ENCODE measurements at regions not wholly inside any gene's neighbourhood (a gene's known extent, or its start where the extent isn't known, plus 50 kb on each side); places are given as distances from the start of the nearest gene placed in this dataset.

DNA sequence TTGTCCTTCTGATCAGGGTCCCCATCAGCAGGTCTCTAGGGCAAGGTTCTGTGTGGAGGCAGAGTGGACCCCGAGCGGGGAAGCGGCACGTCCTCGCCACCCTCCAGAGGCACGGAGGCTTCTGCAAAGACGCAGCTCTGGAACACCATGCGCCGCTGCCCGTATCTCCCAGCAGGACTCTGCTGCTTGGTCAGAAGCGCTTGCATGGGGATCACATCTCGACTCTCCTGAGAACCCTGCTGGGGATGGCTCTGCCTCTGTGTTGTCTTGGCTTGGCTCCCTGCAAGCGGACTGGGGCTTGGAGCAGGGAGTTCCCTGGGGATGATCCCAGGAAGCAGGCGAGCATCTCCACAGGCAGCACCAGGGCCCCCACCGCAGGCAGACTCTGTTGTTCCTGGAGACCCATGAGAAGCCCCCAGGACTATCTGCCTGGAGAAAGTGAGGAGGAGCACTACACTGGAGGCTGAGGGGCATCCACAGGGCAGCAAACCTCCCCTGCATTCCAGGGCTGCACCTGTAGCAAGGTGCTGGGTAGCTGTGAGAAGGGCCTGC is 520.5 kb downstream of the GLRX3 start:
- H3K27ac Mint-ChIP-seq, result no peak overlapping the region
- DNase-seq, result no peak
- H3K4me3 Mint-ChIP-seq, result no peak overlapping the region
- H3K4me1 Mint-ChIP-seq, result no peaks in the 10 kb centered on the region
- H3K9me3 Mint-ChIP-seq, result no peaks in the 10 kb centered on the region
- no peak for ATAC-seq
- peaks cover 7% of the 10 kb centered on the region for H3K27me3 Mint-ChIP-seq

DNA sequence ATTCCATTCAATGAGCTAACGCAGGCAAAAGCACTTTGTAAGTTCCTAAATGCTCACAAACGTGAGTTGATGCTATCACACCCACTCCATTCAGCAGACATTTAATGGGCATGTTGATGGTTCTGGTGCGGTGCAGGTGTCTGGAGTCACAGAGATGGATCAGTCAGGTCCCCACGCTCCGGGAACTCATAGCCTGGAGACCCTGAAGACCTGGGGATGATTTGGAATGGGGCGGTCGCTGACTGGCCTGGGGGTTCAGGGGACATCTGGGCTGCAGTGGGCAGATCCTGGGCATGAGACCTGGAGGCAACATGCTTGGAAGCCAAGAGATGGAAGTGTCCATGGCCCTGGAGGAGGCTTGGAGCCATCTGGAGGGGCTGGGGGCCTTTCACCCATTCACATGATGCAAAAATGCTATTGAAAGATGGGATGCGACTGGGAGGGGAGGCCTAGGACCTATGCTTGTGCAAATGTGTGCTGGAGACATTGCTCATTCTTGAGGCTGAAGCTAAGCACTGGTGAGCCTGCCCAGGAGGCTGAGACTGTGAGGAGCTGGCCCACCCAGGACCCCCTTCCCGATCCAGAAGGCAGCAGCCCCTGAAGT is 522.6 kb downstream of the GLRX3 start:
- DNase-seq, result no peak
- Mint-ChIP-seq H3K27ac (no peak overlapping the region), H3K4me3 (no peak overlapping the region), H3K27me3 (peaks cover 7% of the 10 kb centered on the region), H3K4me1 (no peaks in the 10 kb centered on the region), H3K9me3 (peaks cover 0 to 4% of the 10 kb centered on the region in 2 donors)
- no peak for ATAC-seq

DNA sequence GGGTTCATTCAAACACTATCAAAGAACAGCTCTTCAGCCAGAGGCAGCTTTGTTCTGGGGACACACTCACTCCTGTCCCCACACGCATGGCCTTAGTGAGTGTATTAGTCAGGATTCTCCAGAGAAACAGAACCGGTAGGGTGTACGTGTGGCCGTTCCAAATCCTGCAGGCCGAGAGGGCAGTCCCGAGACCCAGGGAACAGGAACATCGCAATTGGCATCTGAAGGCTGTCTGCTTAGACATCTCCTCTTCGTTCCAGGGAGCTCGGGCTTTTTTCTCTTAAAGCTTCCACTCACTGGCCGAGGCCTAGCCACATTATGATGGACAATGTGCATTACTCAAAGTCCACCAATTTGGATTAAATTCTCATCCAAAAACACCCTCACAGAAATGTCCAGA is 523.3 kb downstream of the GLRX3 start:
- Mint-ChIP-seq H3K4me1 (no peaks in the 10 kb centered on the region), H3K4me3 (no peak overlapping the region), H3K27ac (no peak overlapping the region), H3K27me3 (peaks cover 7% of the 10 kb centered on the region), H3K9me3 (peaks cover 0 to 7% of the 10 kb centered on the region in 2 donors)
- no peak for ATAC-seq
- no peak for DNase-seq

DNA sequence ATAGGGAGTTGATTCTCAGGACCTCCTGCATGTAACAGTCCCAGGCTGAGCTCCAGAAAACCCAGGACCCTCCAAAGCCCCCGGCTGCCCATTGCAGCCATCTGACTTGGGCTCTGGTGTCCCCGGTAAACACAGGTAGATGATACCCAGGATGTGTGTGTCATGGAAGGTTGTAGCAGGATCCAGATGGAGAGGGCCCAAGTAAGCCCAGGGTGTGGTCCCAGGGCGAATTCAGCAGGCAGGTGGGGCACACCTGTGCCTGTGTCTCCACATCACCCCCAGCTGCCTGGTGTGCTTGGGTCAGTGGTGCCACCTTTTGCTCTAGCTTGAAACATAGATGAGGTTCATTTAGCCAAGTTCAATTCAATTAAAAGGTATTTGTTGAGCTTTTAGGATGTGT is 524.1 kb downstream of the GLRX3 start:
- ATAC-seq (no peak), DNase-seq (no peak)
- H3K27ac Mint-ChIP-seq, result no peak overlapping the region

DNA sequence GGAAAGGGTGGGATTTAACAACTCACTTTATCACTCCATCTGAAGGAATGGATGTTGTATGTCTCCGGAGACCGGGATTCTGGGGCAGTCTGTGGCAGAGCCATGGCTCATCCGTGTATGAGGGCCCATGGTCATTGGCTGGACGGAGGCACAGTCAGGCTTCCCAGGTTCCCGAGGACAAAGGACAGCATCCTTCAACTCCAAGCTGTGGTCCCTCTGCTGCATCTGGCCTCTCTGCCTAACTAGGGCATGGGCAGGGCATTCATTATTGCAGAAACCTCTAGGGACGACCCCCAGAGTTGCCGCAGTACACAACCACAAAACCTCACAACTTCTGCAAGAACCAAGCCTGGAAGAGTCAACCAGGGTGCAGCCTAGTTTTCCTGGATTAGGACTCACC is 525.2 kb downstream of the GLRX3 start:
- H3K27me3 Mint-ChIP-seq, result peaks cover 10% of the 10 kb centered on the region

More for the DNA sequence above, 524.1 kb downstream of the GLRX3 start:
- Mint-ChIP-seq H3K4me1 (no peaks in the 10 kb centered on the region), H3K27me3 (peaks cover 7% of the 10 kb centered on the region), H3K4me3 (no peak overlapping the region), H3K9me3 (peaks cover 0 to 7% of the 10 kb centered on the region in 2 donors)

DNA sequence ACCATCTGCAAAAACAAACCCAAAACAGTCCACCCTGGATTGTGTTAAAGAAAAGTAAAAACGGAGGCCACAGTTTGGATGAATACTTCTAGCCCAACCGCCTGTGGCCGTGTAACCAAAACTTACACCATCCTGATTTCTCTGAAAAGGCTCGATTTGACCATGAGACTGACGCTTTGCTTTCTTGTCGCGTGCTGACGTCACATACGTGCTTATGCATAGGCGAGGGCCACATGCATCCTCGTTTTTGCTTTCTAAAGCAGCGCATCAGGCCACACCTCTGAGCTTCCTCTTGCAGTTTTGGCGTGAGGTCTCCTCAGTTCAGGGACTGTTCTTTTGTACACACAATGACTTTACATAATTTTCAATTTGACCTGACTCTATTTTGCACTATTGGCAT is 526.6 kb downstream of the GLRX3 start:
- Mint-ChIP-seq H3K9me3 (peaks cover 3 to 18% of the 10 kb centered on the region in 2 donors), H3K4me3 (no peak overlapping the region), H3K27me3 (peaks cover 12% of the 10 kb centered on the region), H3K4me1 (no peaks in the 10 kb centered on the region), H3K27ac (no peak overlapping the region)
- DNase-seq (no peak), ATAC-seq (no peak)

More for the DNA sequence above, 525.2 kb downstream of the GLRX3 start:
- no peak for DNase-seq
- Mint-ChIP-seq H3K4me1 (no peaks in the 10 kb centered on the region), H3K9me3 (peaks cover 3 to 18% of the 10 kb centered on the region in 2 donors), H3K4me3 (no peak overlapping the region), H3K27ac (no peak overlapping the region)
- ATAC-seq, result no peak

DNA sequence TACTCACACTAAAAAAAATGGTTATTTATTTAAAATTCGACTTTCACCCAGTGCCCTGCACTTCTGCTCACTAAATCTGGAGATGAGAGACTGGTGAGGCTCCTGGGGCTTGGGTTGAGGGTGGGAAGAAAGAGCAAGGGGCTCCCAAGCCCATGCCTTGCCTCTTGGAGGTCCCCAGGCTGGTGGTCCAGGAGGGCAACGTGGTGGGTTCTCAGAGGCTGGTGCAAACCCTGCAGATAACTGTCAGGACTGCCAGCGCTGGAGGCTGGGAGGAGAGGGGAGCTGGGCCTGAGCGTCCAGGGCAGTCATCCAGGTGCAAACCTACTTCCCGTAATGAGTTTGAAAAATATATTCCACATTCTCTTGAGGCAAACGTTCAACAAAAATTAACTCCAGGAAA is 528.3 kb downstream of the GLRX3 start:
- H3K27ac Mint-ChIP-seq, result no peak overlapping the region
- no peak overlapping the region for H3K4me3 Mint-ChIP-seq
- ATAC-seq (no peak), DNase-seq (no peak)
- H3K27me3 Mint-ChIP-seq, result peaks cover 12% of the 10 kb centered on the region
- H3K9me3 Mint-ChIP-seq, result peaks cover 3 to 18% of the 10 kb centered on the region in 2 donors
- no peaks in the 10 kb centered on the region for H3K4me1 Mint-ChIP-seq

DNA sequence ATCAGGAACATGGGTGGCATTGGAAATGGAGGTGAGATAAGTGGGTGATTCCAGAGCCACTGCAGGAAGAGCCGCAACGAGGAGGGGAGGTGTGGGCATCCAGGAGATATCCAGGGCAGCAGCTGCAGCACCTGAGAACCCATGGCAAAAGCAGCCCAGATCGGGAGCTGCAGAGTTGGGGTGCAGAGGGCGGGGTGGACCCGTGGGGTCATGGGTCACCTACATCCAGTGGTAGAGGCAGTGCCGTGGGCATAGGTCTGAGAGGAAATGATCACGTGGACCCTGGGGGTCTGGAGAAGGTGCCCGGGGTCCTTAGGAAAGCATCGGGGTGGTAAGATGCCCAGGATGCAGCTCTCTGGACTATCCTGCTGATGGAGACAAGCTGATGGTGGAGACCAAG is 530.0 kb downstream of the GLRX3 start:
- Mint-ChIP-seq H3K4me3 (no peak overlapping the region), H3K27ac (no peak overlapping the region), H3K4me1 (no peaks in the 10 kb centered on the region), H3K9me3 (peaks cover 3 to 25% of the 10 kb centered on the region in 2 donors), H3K27me3 (peaks cover 12% of the 10 kb centered on the region)
- DNase-seq, result no peak
- no peak for ATAC-seq

DNA sequence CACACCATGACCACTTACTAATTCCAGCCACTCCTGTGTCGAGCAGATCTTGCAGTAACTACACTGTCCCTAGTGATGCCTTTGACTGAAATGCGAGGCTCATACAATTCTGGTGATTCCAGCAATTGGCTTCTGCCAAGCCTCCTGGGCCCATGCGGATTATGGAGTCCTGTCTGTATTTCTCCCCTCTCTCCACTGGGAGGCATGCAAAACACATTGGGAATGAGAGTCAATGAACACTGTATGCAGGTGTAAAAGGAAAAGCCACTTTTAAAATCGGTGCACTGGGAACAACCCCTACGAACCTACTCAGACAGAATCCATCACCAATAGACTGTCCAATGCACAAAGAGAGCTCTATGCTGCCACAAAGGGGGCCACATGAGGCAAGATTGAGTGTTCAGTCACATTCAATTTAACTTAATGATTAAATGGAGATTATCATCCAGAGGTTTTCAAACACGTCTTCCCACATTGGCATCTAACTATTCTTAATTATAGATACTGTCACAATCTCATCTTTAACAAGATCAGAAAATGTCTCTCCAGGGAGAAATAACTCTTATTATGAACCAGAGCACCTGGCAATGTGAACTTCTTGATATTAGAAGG is 550.6 kb downstream of the GLRX3 start:
- no peak overlapping the region for H3K27ac Mint-ChIP-seq
- ATAC-seq (no peak), DNase-seq (no peak)
- H3K4me3 Mint-ChIP-seq, result no peak overlapping the region
- H3K27me3 Mint-ChIP-seq, result peaks cover 1% of the 10 kb centered on the region
- H3K9me3 Mint-ChIP-seq, result peaks cover 0 to 12% of the 10 kb centered on the region in 2 donors
- no peaks in the 10 kb centered on the region for H3K4me1 Mint-ChIP-seq

DNA sequence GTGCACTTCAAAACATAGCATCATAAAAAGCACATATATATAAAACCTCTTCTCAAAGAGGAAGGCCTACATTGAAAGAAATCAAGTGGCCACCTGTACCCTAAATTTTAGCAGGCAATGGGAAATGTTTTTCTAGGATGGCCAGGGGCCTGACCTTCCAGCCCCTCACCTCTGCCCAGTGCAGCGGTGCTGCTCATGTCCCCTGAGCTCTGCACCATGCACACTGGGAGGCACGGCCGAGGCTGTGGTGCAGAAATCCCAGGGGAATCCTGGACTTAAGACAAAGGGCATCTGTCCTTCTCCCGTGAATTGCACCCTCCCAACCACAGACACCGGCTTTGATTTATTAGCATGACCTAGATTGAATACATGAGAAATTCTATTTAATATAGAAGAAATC is 551.4 kb downstream of the GLRX3 start:
- Mint-ChIP-seq H3K4me3 (no peak overlapping the region), H3K27me3 (no peaks in the 10 kb centered on the region), H3K4me1 (no peaks in the 10 kb centered on the region), H3K27ac (no peak overlapping the region), H3K9me3 (peaks cover 0 to 7% of the 10 kb centered on the region in 2 donors)
- ATAC-seq (no peak), DNase-seq (no peak)

DNA sequence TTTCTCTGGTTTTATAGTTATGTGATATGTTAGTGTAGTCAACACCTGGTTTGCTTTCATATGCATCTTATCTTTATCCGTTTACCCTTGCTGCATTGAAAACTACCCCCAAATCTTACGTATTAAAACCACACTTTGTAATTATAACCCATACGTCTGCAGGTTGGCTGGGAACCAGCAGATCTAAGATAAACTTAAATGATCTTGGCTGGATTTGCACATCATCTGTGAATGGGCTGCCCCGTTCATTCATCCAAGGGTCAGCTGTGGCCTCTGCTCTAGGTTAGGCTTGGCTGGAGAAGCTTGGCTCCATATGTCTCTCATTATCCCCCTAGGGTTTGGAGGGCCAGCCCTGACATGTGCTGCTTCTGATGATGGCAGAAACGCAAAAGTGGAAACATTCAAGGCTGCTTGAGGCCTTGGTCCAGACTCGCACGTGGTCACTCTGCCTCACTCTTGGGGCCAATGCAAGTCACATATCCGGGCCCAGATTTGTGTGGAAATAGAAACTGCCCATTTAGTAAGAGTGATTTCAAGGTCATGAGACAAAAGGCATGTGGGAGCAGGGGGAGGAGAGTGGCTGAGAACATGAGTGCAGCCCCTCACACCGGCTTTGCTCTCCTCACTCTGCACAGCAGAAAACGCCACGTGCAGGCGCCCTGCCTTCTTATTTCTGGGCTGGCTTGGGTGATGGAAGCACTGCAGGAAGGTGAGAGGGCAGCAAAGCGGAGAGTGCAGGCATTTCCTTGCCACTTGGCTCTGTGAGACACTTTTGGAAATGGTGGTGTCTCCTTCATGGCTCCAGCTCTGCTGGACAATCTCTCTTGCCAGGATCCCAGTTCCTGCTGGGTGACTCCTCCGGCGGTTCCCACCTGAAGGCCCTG is 553.8 kb downstream of the GLRX3 start:
- Mint-ChIP-seq H3K9me3 (no peaks in the 10 kb centered on the region), H3K27me3 (peaks cover 8% of the 10 kb centered on the region), H3K4me3 (no peak overlapping the region), H3K27ac (no peak overlapping the region), H3K4me1 (no peaks in the 10 kb centered on the region)
- no peak for ATAC-seq
- no peak for DNase-seq

DNA sequence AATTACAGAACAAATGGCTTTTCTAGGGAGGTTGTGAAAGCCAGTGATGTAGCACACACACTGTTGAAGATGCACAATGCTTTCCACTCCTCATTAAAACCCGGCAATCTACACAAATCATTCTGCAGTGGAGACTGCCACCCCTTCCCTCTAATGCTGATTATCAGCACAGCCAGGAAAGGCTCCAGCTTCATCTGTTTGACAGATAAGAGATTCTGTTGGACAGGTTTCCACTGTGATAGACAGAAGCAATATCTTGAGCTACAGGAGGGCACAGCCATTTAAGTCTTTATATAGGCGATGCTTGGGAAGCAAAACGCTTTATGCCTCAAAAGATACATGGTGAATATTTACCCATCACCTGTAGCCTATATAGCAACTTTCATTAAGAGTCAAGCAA is 555.6 kb downstream of the GLRX3 start:
- H3K4me3 Mint-ChIP-seq, result no peak overlapping the region
- H3K27ac Mint-ChIP-seq, result no peak overlapping the region
- DNase-seq (no peak), ATAC-seq (no peak)
- peaks cover 9% of the 10 kb centered on the region for H3K27me3 Mint-ChIP-seq
- H3K4me1 Mint-ChIP-seq, result no peaks in the 10 kb centered on the region
- peaks cover 0 to 4% of the 10 kb centered on the region in 2 donors for H3K9me3 Mint-ChIP-seq

DNA sequence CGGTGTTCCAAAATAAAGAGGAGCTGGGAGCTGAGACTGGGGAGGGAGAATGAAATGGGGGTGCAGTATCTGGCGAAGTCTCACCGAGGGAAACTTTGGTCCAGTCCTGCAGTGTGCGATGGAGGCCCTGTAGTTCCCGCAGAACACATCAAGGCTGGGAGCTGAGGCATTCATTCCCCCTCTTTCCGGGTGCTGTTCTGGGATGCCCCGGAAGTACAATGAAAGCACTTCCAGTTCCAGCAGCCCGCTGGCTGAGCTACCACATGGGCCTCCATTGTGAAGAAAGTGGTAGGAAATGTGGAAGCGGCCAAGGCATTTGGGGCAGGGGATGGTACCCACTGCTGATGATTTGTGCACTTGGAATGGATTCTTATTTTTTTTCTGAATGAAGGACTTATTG is 560.7 kb downstream of the GLRX3 start:
- Mint-ChIP-seq H3K4me1 (no peaks in the 10 kb centered on the region), H3K27me3 (peaks cover 25% of the 10 kb centered on the region), H3K27ac (no peak overlapping the region), H3K9me3 (peaks cover 0 to 12% of the 10 kb centered on the region in 2 donors), H3K4me3 (no peak overlapping the region)
- DNase-seq (no peak), ATAC-seq (no peak)

DNA sequence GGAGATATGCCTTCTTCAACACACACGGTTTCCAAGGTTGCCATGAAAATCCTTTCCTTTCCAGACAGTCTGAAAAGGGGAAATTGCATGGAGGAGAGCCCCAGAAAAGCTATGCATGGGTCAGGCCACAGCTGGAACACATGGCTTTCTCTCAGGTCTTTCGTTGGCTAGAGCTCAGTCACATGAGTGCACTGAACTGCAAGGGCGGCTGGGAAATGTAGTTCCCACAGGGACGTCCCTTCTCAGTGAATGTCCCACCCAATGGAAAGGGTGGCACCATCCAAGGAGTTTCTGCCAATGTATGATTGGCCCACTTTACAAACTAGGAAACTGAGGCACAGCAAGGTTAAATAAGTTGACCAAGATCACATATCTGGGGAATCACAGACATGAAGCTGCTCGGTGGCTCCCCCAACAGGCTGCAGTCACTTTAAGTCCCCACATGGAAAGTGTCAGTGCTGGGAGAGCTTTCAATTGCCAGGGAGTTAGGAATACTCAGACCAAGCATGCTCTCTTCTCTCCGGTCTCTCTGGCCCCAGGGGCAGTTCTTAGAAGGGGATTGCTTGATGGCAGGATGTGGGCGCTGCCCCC is 571.3 kb downstream of the GLRX3 start:
- H3K4me1 Mint-ChIP-seq, result no peaks in the 10 kb centered on the region
- H3K27me3 Mint-ChIP-seq, result peaks cover 9% of the 10 kb centered on the region
- no peak overlapping the region for H3K4me3 Mint-ChIP-seq
- DNase-seq (no peak), ATAC-seq (no peak)
- H3K27ac Mint-ChIP-seq, result no peak overlapping the region
- no peaks in the 10 kb centered on the region for H3K9me3 Mint-ChIP-seq

DNA sequence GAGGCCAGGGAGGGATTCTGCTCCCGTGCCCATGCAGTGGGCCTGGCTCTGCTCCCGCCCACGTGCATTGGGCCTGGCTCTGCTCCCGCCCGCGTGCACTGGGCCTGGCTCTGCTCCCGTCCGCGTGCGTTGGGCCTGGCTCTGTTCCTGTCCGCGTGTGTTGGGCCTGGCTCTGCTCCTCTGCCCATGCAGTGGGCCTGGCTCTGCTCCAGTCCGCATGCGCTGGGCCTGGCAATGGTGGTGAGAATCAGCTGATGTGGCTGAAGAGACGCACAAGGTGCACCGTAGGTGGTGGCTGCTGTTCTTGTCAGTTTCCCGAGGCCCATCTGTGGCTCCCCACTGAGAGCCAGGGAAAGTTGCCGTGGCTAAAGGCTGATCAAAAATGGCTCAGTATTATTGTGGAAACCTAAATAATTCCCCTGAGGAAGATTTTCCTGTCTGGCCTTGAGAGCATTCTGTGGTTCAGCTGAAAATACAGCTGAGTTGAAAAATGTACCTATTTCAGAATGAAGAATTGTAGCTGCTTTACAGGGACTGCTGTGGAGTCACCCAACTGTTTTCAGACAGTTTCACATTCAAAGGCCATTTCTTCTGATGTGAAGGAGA is 572.4 kb downstream of the GLRX3 start:
- no peak for ATAC-seq
- DNase-seq, result no peak
- Mint-ChIP-seq H3K27me3 (peaks cover 13% of the 10 kb centered on the region), H3K9me3 (no peaks in the 10 kb centered on the region), H3K4me3 (no peak overlapping the region), H3K4me1 (no peaks in the 10 kb centered on the region), H3K27ac (no peak overlapping the region)
